Astrocyte (in vitro differentiated cells and primary cell): ENCODE measurements at regions not wholly inside any gene's neighbourhood (a gene's known extent, or its start where the extent isn't known, plus 50 kb on each side); places are given as distances from the start of the nearest gene placed in this dataset.

ENCODE experiments used
- DNase-seq: peaks from one replicate; pipeline ENCODE4 v3.0.0-alpha.2; 2010; ENCODE audit warnings: low read depth
- FAIRE-seq: peaks from 2 replicates; lab custom pipeline; 2011; peaks lifted over from hg19 to GRCh38; lab: Jason Lieb, UNC
- H2AFZ ChIP-seq: 2 replicates; pipeline ENCODE4 v1.6.0; 2012; ENCODE audit warnings: low read depth, low read length, inconsistent platforms
- H3K27ac ChIP-seq: 2 replicates; pipeline ENCODE4 v1.5.1; 2011; ENCODE audit warnings: low read depth, low read length, inconsistent platforms
- H3K27me3 ChIP-seq: 2 replicates; pipeline ENCODE4 v1.6.0; 2011; ENCODE audit warnings: low read length, inconsistent platforms; ENCODE audit not compliant: insufficient read depth
- H3K36me3 ChIP-seq: 2 replicates; pipeline ENCODE4 v1.5.1; 2011; ENCODE audit warnings: low read length, inconsistent platforms; ENCODE audit not compliant: insufficient read depth
- H3K4me1 ChIP-seq: 2 replicates; pipeline ENCODE4 v1.5.1; 2011; ENCODE audit warnings: low read length, inconsistent platforms; ENCODE audit not compliant: insufficient read depth
- H3K4me2 ChIP-seq: 2 replicates; pipeline ENCODE4 v1.6.0; 2012; ENCODE audit warnings: low read length, inconsistent platforms
- H3K4me3 ChIP-seq: 2 replicates; pipeline ENCODE4 v1.5.1; 2011; ENCODE audit warnings: low read depth, mild to moderate bottlenecking, low read length, inconsistent platforms; ENCODE audit not compliant: insufficient read depth
- H3K79me2 ChIP-seq: 2 replicates; pipeline ENCODE4 v1.6.0; 2012; ENCODE audit warnings: mild to moderate bottlenecking, low read length, inconsistent platforms; ENCODE audit not compliant: insufficient read depth
- H3K9ac ChIP-seq: 2 replicates; pipeline ENCODE4 v1.6.0; 2012; ENCODE audit warnings: mild to moderate bottlenecking, low read length, inconsistent platforms
- H3K9me3 ChIP-seq: 2 replicates; pipeline ENCODE4 v1.5.1; 2012; ENCODE audit warnings: low read depth, mild to moderate bottlenecking, low read length, inconsistent platforms; ENCODE audit not compliant: insufficient read depth
- H4K20me1 ChIP-seq: 2 replicates; pipeline ENCODE4 v1.6.0; 2012; ENCODE audit warnings: low read length, inconsistent platforms; ENCODE audit not compliant: insufficient read depth
- H3K27ac Mint-ChIP-seq: one replicate; pipeline ENCODE4 v1.8.0; 2021; ENCODE audit warnings: mild to moderate bottlenecking, mixed read lengths; ENCODE audit not compliant: unreplicated experiment
- H3K27me3 Mint-ChIP-seq: one replicate; pipeline ENCODE4 v1.8.0; 2021; ENCODE audit warnings: low read depth, mixed read lengths; ENCODE audit not compliant: unreplicated experiment
- H3K36me3 Mint-ChIP-seq: one replicate; pipeline ENCODE4 v1.8.0; 2021; ENCODE audit warnings: low read depth, mixed read lengths; ENCODE audit not compliant: unreplicated experiment
- H3K4me1 Mint-ChIP-seq: one replicate; pipeline ENCODE4 v1.8.0; 2021; ENCODE audit warnings: low read depth, mixed read lengths; ENCODE audit not compliant: unreplicated experiment
- H3K4me3 Mint-ChIP-seq: one replicate; pipeline ENCODE4 v1.8.0; 2021; ENCODE audit warnings: mild to moderate bottlenecking, moderate library complexity, mixed read lengths; ENCODE audit not compliant: unreplicated experiment
- H3K9me3 Mint-ChIP-seq: one replicate; pipeline ENCODE4 v1.8.0; 2021; ENCODE audit warnings: mild to moderate bottlenecking, mixed read lengths; ENCODE audit not compliant: unreplicated experiment
- CTCF ChIP-seq: IDR thresholded peaks from 2 replicates; pipeline ENCODE4 v1.5.1; 2011; ENCODE audit warnings: low read depth, mild to moderate bottlenecking, inconsistent platforms, low read length, moderate library complexity; ENCODE audit not compliant: insufficient read depth
- EZH2 ChIP-seq: IDR thresholded peaks from 2 replicates; pipeline ENCODE4 v1.6.1; 2012; ENCODE audit warnings: mild to moderate bottlenecking, low read length, inconsistent platforms; ENCODE audit not compliant: insufficient read depth

- no peak overlapping the region for H2AFZ ChIP-seq
- H3K27ac ChIP-seq: no peak overlapping the region
- Mint-ChIP-seq H3K27me3 (peaks cover 26% of the 10 kb centered on the region), H3K36me3 (no peaks in the 10 kb centered on the region), H3K4me1 (peaks cover 6% of the 10 kb centered on the region), H3K4me3 (no peak overlapping the region), H3K27ac (no peak overlapping the region), H3K9me3 (peaks cover 14% of the 10 kb centered on the region)
- no peak overlapping the region for H3K9ac ChIP-seq
- H3K79me2 ChIP-seq: no peaks in the 10 kb centered on the region
- H3K36me3 ChIP-seq: no peaks in the 10 kb centered on the region
- H3K4me2 ChIP-seq: no peak overlapping the region
- H3K4me3 ChIP-seq: no peak overlapping the region
- no peaks in the 10 kb centered on the region for H4K20me1 ChIP-seq
- H3K27me3 ChIP-seq: no peaks in the 10 kb centered on the region
- DNase-seq (no peak), FAIRE-seq (no peak)
- TF ChIP-seq CTCF: no peak
- no peak for TF ChIP-seq EZH2
- H3K9me3 ChIP-seq: no peaks in the 10 kb centered on the region
- no peaks in the 10 kb centered on the region for H3K4me1 ChIP-seq
Observed at GRCh38 chr2:238655198-238655860, 192.6 kb upstream of the TWIST2 start.

GRCh38 chr2:238655974-238656722 lies 191.7 kb upstream of the TWIST2 start:
- Mint-ChIP-seq H3K27ac (peak overlapping the region; percentile 49), H3K9me3 (peaks cover 14% of the 10 kb centered on the region), H3K4me1 (peaks cover 6% of the 10 kb centered on the region), H3K36me3 (no peaks in the 10 kb centered on the region), H3K4me3 (no peak overlapping the region), H3K27me3 (peaks cover 22% of the 10 kb centered on the region)
- no peak overlapping the region for H3K4me3 ChIP-seq
- H4K20me1 ChIP-seq: no peaks in the 10 kb centered on the region
- TF ChIP-seq EZH2: no peak
- no peak for TF ChIP-seq CTCF
- H3K27ac ChIP-seq: no peak overlapping the region
- no peaks in the 10 kb centered on the region for H3K36me3 ChIP-seq
- no peaks in the 10 kb centered on the region for H3K4me1 ChIP-seq
- no peaks in the 10 kb centered on the region for H3K9me3 ChIP-seq
- no peaks in the 10 kb centered on the region for H3K79me2 ChIP-seq
- H3K27me3 ChIP-seq: no peaks in the 10 kb centered on the region
- H3K4me2 ChIP-seq: no peak overlapping the region
- no peak for FAIRE-seq
- no peak overlapping the region for H3K9ac ChIP-seq
- no peak for DNase-seq
- H2AFZ ChIP-seq: no peak overlapping the region
